GM12878 (cell line): ENCODE measurements at regions not wholly inside any gene's neighbourhood (a gene's known extent, or its start where the extent isn't known, plus 50 kb on each side); places are given as distances from the start of the nearest gene placed in this dataset.

Experiments
- CHD4 ChIP-seq: fragments of 200-600 bp; sonication (generic); IDR thresholded peaks from 2 replicates; pipeline ENCODE4 v1.6.1; 2016; ENCODE audit warnings: mild to moderate bottlenecking
- CTCF ChIP-seq, 3 experiments: IDR thresholded peaks in 2 of 3; conservative IDR thresholded peaks in 1 of 3; 2 replicates each; pipeline ENCODE4 v1.5.1; 2011; ENCODE audit warnings: low read depth in 3 of 3, low read length in 3 of 3, mild to moderate bottlenecking in 3 of 3, control low read depth in 2 of 3, moderate library complexity in 2 of 3, inconsistent platforms in 1 of 3, mixed read lengths in 1 of 3; ENCODE audit not compliant: control insufficient read depth in 2 of 3, insufficient read depth in 1 of 3; ENCODE audit errors: extremely low read depth in 1 of 3

DNA sequence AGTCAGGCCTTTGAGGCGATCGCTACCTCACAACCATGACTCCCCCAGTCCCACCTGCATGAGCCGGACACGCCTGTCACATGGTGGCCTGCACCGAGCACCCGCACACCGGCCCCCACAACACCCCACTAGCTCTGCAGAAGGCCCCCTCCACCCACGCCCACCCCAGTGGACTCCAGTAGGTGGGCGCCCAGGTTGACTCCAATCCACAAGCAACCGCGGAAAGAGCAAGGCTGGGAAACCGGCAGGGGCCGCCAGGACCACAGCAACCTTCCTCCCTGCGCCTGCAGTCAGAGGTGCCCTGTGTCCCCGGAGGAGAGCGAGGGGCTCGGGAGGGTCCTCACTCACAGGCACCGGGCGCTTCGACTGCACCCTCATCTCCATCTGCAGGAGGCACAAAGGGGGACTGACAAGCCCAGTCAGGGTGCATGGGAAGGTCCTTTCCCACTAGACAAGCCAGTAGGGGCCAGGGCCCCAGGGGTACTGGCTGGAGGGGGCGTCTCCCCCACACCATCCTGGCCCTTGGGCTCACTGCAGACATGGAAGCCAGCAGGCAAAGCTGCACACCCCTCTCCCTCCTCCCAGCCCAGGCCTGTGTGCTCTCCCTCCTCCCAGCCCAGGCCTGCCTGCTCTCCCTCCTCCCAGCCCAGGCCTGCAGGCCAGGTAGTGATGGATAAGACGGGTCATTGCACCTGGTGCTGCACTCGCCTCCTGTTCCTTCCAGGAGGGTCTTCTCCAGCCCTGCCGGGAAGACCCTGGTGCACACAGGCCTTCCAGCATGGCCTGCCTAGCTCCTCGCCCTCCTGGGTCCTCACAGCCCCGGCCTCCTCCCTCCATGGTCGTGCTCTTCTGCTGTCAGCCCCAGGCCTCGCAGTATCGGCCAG, 137.2 kb downstream of the DLL1 start:
- TF ChIP-seq CTCF (IDR thresholded peaks at IDR 0.05 in 2 of 3, conservative IDR thresholded peaks at IDR 0.05 in 1 of 3; ENCODE audit: control insufficient read depth in 2 of 3, extremely low read depth in 1 of 3, insufficient read depth in 1 of 3, low read depth in 3 of 3, low read length in 3 of 3) (no peak), CHD4 (no peak)
